ENCODE measurements at regions not wholly inside any gene's neighbourhood (a gene's known extent, or its start where the extent isn't known, plus 50 kb on each side); places are given as distances from the start of the nearest gene placed in this dataset.

- no peaks in the 10 kb centered on the region for H3K4me1 Mint-ChIP-seq
- no peak overlapping the region for H3K27ac Mint-ChIP-seq
- H3K9me3 Mint-ChIP-seq: peaks cover 4% of the 10 kb centered on the region
- no peaks in the 10 kb centered on the region for H3K27me3 Mint-ChIP-seq (ENCODE audit: low read depth)
- H3K4me3 Mint-ChIP-seq: no peak overlapping the region
- no peaks in the 10 kb centered on the region for H3K36me3 Mint-ChIP-seq (ENCODE audit: low read depth)
- no peak for TF ChIP-seq CTCF (IDR thresholded peaks at IDR 0.05; ENCODE audit: unreplicated experiment in 3 of 3)
These were observed 1257.6 kb downstream of the SLC16A7 start for GRCh38 chr12:60853407-60853806.

GRCh38 chr12:60863421-60863820 is 1267.6 kb downstream of the SLC16A7 start:
- H3K4me3 Mint-ChIP-seq: no peak overlapping the region
- no peak overlapping the region for H3K27ac Mint-ChIP-seq
- no peaks in the 10 kb centered on the region for H3K27me3 Mint-ChIP-seq (ENCODE audit: low read depth)
- H3K4me1 Mint-ChIP-seq: no peaks in the 10 kb centered on the region
- no peaks in the 10 kb centered on the region for H3K9me3 Mint-ChIP-seq
- H3K36me3 Mint-ChIP-seq (ENCODE audit: low read depth): no peaks in the 10 kb centered on the region
- TF ChIP-seq CTCF (IDR thresholded peaks at IDR 0.05; ENCODE audit: unreplicated experiment in 3 of 3): no peak

- TF ChIP-seq CTCF (IDR thresholded peaks at IDR 0.05; ENCODE audit: unreplicated experiment in 3 of 3): no peak
- H3K36me3 Mint-ChIP-seq (ENCODE audit: low read depth): no peaks in the 10 kb centered on the region
- H3K4me1 Mint-ChIP-seq: peaks cover 7% of the 10 kb centered on the region
These were observed 1276.4 kb downstream of the SLC16A7 start for GRCh38 chr12:60872219-60872618.

GRCh38 chr12:60872850-60873713 is 1277.3 kb downstream of the SLC16A7 start:
- no peak overlapping the region for H3K27ac Mint-ChIP-seq
- no peaks in the 10 kb centered on the region for H3K27me3 Mint-ChIP-seq (ENCODE audit: low read depth)
- H3K9me3 Mint-ChIP-seq: no peaks in the 10 kb centered on the region

More at GRCh38 chr12:60872219-60872618, 1276.4 kb downstream of the SLC16A7 start:
- Mint-ChIP-seq H3K27ac (no peak overlapping the region), H3K27me3 (ENCODE audit: low read depth) (no peaks in the 10 kb centered on the region), H3K9me3 (no peaks in the 10 kb centered on the region), H3K4me3 (no peak overlapping the region)

GRCh38 chr12:60874091-60874490 is 1278.3 kb downstream of the SLC16A7 start:
- H3K4me1 Mint-ChIP-seq: peaks cover 7% of the 10 kb centered on the region
- no peak for TF ChIP-seq CTCF (IDR thresholded peaks at IDR 0.05; ENCODE audit: unreplicated experiment in 3 of 3)
- no peaks in the 10 kb centered on the region for H3K27me3 Mint-ChIP-seq (ENCODE audit: low read depth)
- H3K36me3 Mint-ChIP-seq (ENCODE audit: low read depth): no peaks in the 10 kb centered on the region
- no peak overlapping the region for H3K4me3 Mint-ChIP-seq
- H3K27ac Mint-ChIP-seq: peak overlapping the region in 1 of 3 experiments; percentile 21
- H3K9me3 Mint-ChIP-seq: no peaks in the 10 kb centered on the region

More at GRCh38 chr12:60872850-60873713, 1277.3 kb downstream of the SLC16A7 start:
- no peak for TF ChIP-seq CTCF (IDR thresholded peaks at IDR 0.05; ENCODE audit: unreplicated experiment in 3 of 3)
- Mint-ChIP-seq H3K4me1 (peaks cover 7% of the 10 kb centered on the region), H3K4me3 (no peak overlapping the region), H3K36me3 (ENCODE audit: low read depth) (no peaks in the 10 kb centered on the region)

All from nephron (organoid).